ENCODE measurements at regions not wholly inside any gene's neighbourhood (a gene's known extent, or its start where the extent isn't known, plus 50 kb on each side); places are given as distances from the start of the nearest gene placed in this dataset.

GRCh38 chr11:87639753-87640364, 535.4 kb downstream of the RAB38 start:
- TF ChIP-seq CTCF (IDR thresholded peaks at IDR 0.05) (no peak), POLR2A (IDR thresholded peaks at IDR 0.05) (no peak)
